ENCODE measurements at regions not wholly inside any gene's neighbourhood (a gene's known extent, or its start where the extent isn't known, plus 50 kb on each side); places are given as distances from the start of the nearest gene placed in this dataset.

GRCh38 chrX:11886745-11887144 lies 128.7 kb downstream of the MSL3 start:
- no peak overlapping the region for H4K8ac ChIP-seq (replicated peaks; ENCODE audit: insufficient read length, low read depth, low read length)
- H3K27me3 ChIP-seq (ENCODE audit: insufficient read depth, low read length), result no peaks in the 10 kb centered on the region
- no peak overlapping the region for H2BK12ac ChIP-seq (ENCODE audit: insufficient read length, low read depth, low read length)
- no peak overlapping the region for H3K18ac ChIP-seq (ENCODE audit: insufficient read length, low read depth, low read length)
- H4K20me1 ChIP-seq (ENCODE audit: control insufficient read depth, insufficient read depth, insufficient read length), result no peaks in the 10 kb centered on the region
- H3K14ac ChIP-seq (ENCODE audit: insufficient read depth, low read length), result no peak overlapping the region
- H2BK120ac ChIP-seq (ENCODE audit: low read depth, low read length, poor library complexity, severe bottlenecking), result no peak overlapping the region
- no peak overlapping the region for H3K4ac ChIP-seq (ENCODE audit: low read depth, low read length)
- Mint-ChIP-seq H3K27ac (no peak overlapping the region), H3K27me3 (ENCODE audit: low read depth) (no peaks in the 10 kb centered on the region), H3K9me3 (peaks cover 53 to 55% of the 10 kb centered on the region in 2 experiments), H3K4me3 (no peak overlapping the region), H3K4me1 (peaks cover 3% of the 10 kb centered on the region in 2 experiments; a peak in 2 of 4 replicates), H3K36me3 (ENCODE audit: insufficient read depth in 1 of 3, low read depth in 3 of 3) (peaks cover 0 to 3% (median 0%) of the 10 kb centered on the region in 3 experiments; a peak in 2 of 7 replicates)
- no peak overlapping the region for H2AK5ac ChIP-seq (ENCODE audit: insufficient read length, low read length)
- H2AFZ ChIP-seq (ENCODE audit: low read length), result no peak overlapping the region
- H2BK15ac ChIP-seq (ENCODE audit: low read depth, low read length), result no peak overlapping the region
- no peak overlapping the region for H3K9ac ChIP-seq (ENCODE audit: extremely low read depth, insufficient read length, low read length)
- H3K56ac ChIP-seq (ENCODE audit: insufficient read length, low read depth, low read length), result no peak overlapping the region
- no peak overlapping the region for H4K91ac ChIP-seq (ENCODE audit: insufficient read length, low read depth, low read length)
- no peak overlapping the region for H2BK5ac ChIP-seq (ENCODE audit: insufficient read length, low read length)
- H3K23ac ChIP-seq (ENCODE audit: insufficient read length, low read depth, low read length), result no peak overlapping the region
- no peak overlapping the region for H4K5ac ChIP-seq (ENCODE audit: insufficient read length, low read depth, low read length)
- H3K79me2 ChIP-seq (ENCODE audit: insufficient read depth, low read length), result no peaks in the 10 kb centered on the region
- H3K4me2 ChIP-seq (ENCODE audit: insufficient read depth, insufficient read length, low read length), result no peak overlapping the region
- no peaks in the 10 kb centered on the region for H3K9me3 ChIP-seq (ENCODE audit: control insufficient read depth, low read depth, low read length)
- H3K27ac ChIP-seq (ENCODE audit: insufficient read length, low read depth, low read length), result no peak overlapping the region
- no peak for DNase-seq
- TF ChIP-seq CTCF (conservative IDR thresholded peaks at IDR 0.05), result no peak
- no peaks in the 10 kb centered on the region for H3K79me1 ChIP-seq (ENCODE audit: insufficient read depth, low read depth, low read length, poor library complexity, severe bottlenecking)
- H3K23me2 ChIP-seq (ENCODE audit: insufficient read length, low read depth, low read length, poor library complexity, severe bottlenecking), result no peaks in the 10 kb centered on the region
- WGBS (ENCODE audit: extremely low coverage, insufficient read length, low lambda C conversion rate), result no CpG with 5 or more reads among the region's 1 CpG
- H3K4me1 ChIP-seq (ENCODE audit: insufficient read depth, low read length), result no peaks in the 10 kb centered on the region
- no peak overlapping the region for H2BK20ac ChIP-seq (ENCODE audit: low read depth, low read length, poor library complexity, severe bottlenecking)
- H3T11ph ChIP-seq (ENCODE audit: low read length), result no peak overlapping the region

Measured in H9 (cell line).